ENCODE measurements at regions not wholly inside any gene's neighbourhood (a gene's known extent, or its start where the extent isn't known, plus 50 kb on each side); places are given as distances from the start of the nearest gene placed in this dataset.

DNA sequence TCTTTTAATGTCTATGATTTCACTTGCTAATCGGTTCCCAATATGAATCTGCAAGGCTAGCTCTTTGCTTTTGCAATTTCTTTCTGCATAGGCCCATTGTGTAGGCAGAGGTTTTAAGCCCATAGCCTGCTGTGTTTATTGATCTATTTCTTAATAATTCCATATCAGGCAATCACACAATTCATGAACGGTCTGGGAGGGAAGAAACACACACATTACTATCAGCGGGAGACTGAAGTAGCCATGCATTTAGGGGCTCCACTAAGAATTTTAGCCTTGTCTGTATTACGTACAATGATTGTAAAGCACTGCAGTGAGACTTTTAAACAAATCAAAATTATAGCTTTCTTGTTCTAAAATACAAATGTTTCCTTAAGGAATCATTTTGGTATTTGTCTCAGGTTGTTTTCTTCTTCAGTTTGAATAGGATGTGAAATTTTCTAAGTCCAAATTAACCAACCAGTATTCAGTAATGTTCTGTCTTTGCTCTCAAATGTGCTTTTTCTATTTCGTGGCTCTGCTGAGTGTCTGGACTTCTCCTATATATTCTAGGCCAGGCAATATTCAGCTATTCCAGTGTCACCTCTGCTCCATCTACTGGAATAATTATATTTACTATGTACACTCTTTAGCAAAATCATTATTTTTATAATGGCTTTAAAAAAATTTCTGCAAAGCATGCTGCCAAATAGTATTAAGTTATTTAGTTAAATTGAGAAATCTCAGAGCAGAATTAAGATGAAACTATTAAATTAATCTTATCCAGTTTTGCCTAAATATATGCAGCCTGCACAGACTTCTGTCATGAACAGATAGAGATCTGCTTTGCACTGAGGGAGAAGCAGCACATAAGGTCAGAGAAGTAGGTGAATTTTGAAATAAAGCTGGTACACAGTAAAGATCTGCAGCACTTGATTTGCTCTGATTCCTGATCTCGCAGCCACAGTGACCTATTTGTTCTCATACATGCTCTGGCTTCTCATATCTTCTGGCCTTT, 103.0 kb upstream of the NAALADL2 start:
- no peak for DNase-seq (ENCODE audit: low read depth)
- TF ChIP-seq, protein P1, sequence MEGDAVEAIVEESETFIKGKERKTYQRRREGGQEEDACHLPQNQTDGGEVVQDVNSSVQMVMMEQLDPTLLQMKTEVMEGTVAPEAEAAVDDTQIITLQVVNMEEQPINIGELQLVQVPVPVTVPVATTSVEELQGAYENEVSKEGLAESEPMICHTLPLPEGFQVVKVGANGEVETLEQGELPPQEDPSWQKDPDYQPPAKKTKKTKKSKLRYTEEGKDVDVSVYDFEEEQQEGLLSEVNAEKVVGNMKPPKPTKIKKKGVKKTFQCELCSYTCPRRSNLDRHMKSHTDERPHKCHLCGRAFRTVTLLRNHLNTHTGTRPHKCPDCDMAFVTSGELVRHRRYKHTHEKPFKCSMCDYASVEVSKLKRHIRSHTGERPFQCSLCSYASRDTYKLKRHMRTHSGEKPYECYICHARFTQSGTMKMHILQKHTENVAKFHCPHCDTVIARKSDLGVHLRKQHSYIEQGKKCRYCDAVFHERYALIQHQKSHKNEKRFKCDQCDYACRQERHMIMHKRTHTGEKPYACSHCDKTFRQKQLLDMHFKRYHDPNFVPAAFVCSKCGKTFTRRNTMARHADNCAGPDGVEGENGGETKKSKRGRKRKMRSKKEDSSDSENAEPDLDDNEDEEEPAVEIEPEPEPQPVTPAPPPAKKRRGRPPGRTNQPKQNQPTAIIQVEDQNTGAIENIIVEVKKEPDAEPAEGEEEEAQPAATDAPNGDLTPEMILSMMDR (conservative IDR thresholded peaks at IDR 0.05; ENCODE audit: control insufficient read depth, insufficient read depth, low read depth, low read length) = no peak
- H3K4me3 ChIP-seq (ENCODE audit: control insufficient read depth, low read depth, low read length) = no peak overlapping the region

DNA sequence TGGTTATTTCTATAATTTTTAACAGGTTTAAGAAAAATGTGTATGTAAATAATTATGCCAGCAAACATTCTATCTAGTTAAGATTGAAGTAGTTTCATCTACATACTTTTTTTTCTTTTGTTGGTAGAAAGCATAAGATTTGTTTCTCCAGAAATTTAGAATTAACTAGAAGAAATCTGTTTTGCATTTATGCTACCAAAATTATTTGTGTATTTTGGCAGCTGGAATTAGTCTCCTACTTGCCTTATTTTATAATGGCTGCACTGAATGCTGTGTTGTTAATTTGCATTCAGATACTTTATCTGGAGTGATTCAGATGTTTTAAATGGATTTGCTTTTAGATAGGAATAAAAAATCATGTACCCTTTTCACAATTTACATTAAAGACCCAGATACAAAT, 100.2 kb upstream of the NAALADL2 start:
- H3K4me3 ChIP-seq (ENCODE audit: control insufficient read depth, low read depth, low read length) = no peak overlapping the region
- TF ChIP-seq, protein P1 (conservative IDR thresholded peaks at IDR 0.05; ENCODE audit: control insufficient read depth, insufficient read depth, low read depth, low read length) = no peak
- no peak for DNase-seq (ENCODE audit: low read depth)

DNA sequence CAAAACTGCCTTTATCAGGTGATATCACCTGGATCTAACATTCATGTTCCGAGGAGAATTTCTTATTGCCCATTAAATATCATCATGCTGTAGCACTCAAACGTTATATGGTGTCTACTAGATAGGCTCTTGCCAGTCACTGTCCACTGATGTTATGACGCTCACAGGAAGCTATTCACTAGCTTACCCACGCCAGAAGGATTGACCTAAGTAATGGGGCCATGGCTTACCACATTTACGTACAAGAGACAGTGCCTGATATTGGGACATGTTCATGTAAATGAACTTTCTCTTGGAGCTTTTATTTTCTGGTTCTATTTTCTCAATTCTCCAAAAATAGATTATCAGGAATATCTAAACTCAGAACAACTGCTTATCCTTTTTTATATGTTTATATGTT, 91.7 kb upstream of the NAALADL2 start:
- DNase-seq (ENCODE audit: low read depth) = peak; percentile 14
- TF ChIP-seq, protein P1 (conservative IDR thresholded peaks at IDR 0.05; ENCODE audit: control insufficient read depth, insufficient read depth, low read depth, low read length) = no peak
- H3K4me3 ChIP-seq (ENCODE audit: control insufficient read depth, low read depth, low read length) = no peak overlapping the region

DNA sequence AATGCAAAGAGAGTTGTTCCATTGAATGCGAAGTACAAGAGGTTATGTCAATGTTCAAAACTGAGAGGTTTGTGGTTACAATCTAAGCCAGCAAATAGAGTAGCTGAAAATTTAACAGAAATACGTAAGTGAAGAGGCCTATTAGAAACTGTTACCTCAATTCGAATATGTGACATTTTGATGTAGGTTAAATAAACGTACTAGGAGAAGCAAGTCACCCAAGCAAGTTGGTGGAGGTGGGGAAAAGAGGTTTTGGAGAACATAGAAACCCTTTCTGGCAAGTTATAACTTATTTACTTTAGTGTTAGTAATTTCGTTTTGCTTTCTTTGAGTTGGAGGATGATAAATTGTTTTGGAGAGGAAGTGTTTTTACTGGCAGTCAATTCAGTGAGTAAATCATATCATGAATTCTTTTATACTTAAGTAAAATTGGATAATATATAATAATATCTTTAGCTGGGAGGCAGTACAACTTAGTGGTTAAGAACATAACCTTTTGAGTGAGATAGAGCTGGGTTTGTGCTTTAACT, 91.2 kb upstream of the NAALADL2 start:
- TF ChIP-seq, protein P1 (conservative IDR thresholded peaks at IDR 0.05; ENCODE audit: control insufficient read depth, insufficient read depth, low read depth, low read length) = no peak
- H3K4me3 ChIP-seq (ENCODE audit: control insufficient read depth, low read depth, low read length) = no peak overlapping the region
- peak; percentile 51 for DNase-seq (ENCODE audit: low read depth)

DNA sequence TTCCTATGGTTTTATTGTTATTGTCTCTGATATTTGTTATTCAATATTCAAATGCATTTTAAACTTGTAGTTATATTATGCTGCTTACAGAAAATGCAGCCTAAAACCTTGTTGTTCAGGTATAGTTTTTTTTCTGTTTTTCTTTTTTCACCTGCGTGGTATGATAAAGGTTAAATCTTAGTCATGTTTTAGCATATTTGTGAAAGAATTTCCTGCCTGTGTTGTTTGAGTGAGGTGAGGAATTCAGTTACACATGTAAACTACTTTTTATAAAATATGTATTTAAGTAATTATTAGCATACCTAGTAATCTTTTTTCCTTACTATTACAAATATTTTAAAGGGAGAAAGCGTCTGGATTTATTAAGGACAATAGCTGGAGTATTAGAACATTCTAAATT, 90.0 kb upstream of the NAALADL2 start:
- no peak overlapping the region for H3K4me3 ChIP-seq (ENCODE audit: control insufficient read depth, low read depth, low read length)
- DNase-seq (ENCODE audit: low read depth) = no peak
- TF ChIP-seq, protein P1 (conservative IDR thresholded peaks at IDR 0.05; ENCODE audit: control insufficient read depth, insufficient read depth, low read depth, low read length) = no peak

DNA sequence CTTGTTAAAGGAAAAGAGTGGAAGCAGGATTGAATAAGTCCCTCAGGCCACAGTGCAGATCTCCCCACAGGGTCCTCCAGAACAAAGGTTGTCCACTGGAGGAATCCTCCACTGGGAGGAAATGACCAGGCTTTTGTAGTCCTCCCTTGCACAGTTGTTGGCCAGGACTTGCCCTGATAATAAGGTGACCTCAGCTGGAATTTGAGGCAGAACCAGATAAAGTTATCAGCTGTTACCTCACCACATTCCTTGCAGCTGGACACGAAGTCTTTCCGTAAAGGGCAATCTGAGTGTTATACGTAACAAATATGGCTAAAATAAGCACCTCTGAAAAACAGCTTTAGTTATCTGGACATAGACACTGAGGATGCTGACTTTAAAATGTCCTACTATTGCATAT, 83.5 kb upstream of the NAALADL2 start:
- TF ChIP-seq, protein P1 (conservative IDR thresholded peaks at IDR 0.05; ENCODE audit: control insufficient read depth, insufficient read depth, low read depth, low read length) = no peak
- H3K4me3 ChIP-seq (ENCODE audit: control insufficient read depth, low read depth, low read length) = no peak overlapping the region
- DNase-seq (ENCODE audit: low read depth) = no peak
